Smooth muscle cell (in vitro differentiated cells): ENCODE measurements at regions not wholly inside any gene's neighbourhood (a gene's known extent, or its start where the extent isn't known, plus 50 kb on each side); places are given as distances from the start of the nearest gene placed in this dataset.

Source experiments
- DNase-seq: peaks from one replicate; lab custom pipeline; 2025; ENCODE audit not compliant: unreplicated experiment; lab: John Stamatoyannopoulos, UW
- H2AFZ ChIP-seq: fragments of 200-600 bp; sonication (generic); 2 replicates; pipeline ENCODE4 v1.6.0; 2016; ENCODE audit warnings: antibody characterized with exemption, low read depth, mild to moderate bottlenecking
- H3F3A ChIP-seq: fragments of 200-600 bp; sonication (generic); 2 replicates; pipeline ENCODE4 v1.6.0; 2017; ENCODE audit warnings: antibody characterized with exemption, low read depth
- H3K27ac ChIP-seq: fragments of 200-600 bp; sonication (generic); 2 replicates; pipeline ENCODE4 v1.5.1; 2016; ENCODE audit warnings: low read depth, mild to moderate bottlenecking
- H3K27me3 ChIP-seq: fragments of 200-600 bp; sonication (generic); 2 replicates; pipeline ENCODE4 v1.6.1; 2016; ENCODE audit warnings: low read depth, mild to moderate bottlenecking
- H3K36me3 ChIP-seq: fragments of 200-600 bp; sonication (generic); 2 replicates; pipeline ENCODE4 v1.5.1; 2016; ENCODE audit warnings: low read depth
- H3K4me1 ChIP-seq: fragments of 200-600 bp; sonication (generic); 2 replicates; pipeline ENCODE4 v1.5.1; 2016; ENCODE audit warnings: low read depth
- H3K4me2 ChIP-seq: fragments of 200-600 bp; sonication (generic); 2 replicates; pipeline ENCODE4 v1.6.0; 2016; ENCODE audit warnings: mild to moderate bottlenecking
- H3K4me3 ChIP-seq: fragments of 200-600 bp; sonication (generic); 2 replicates; pipeline ENCODE4 v1.5.1; 2016; ENCODE audit warnings: mild to moderate bottlenecking
- H3K79me2 ChIP-seq: fragments of 200-600 bp; sonication (generic); 2 replicates; pipeline ENCODE4 v1.6.0; 2016; ENCODE audit warnings: low read depth, mild to moderate bottlenecking
- H3K9ac ChIP-seq: fragments of 200-600 bp; sonication (generic); 2 replicates; pipeline ENCODE4 v1.6.0; 2016; ENCODE audit warnings: low read depth
- H3K9me3 ChIP-seq: fragments of 200-600 bp; sonication (generic); replicated peaks from 2 replicates; pipeline ENCODE4 v1.5.1; 2016; ENCODE audit warnings: low read depth
- H4K20me1 ChIP-seq: fragments of 200-600 bp; sonication (generic); 2 replicates; pipeline ENCODE4 v1.6.0; 2016; ENCODE audit warnings: low read depth
- WGBS: methylation state at CpG from one replicate; pipeline ENCODE4 v1.1.7; 2016; ENCODE audit warnings: low lambda C conversion rate; 5-methylcytosine and 5-hydroxymethylcytosine counted together
- TF ChIP-seq, protein P1 (sequence below): fragments of 200-600 bp; sonication (generic); IDR thresholded peaks from 2 replicates; pipeline ENCODE4 v1.5.1; 2017; ENCODE audit warnings: borderline replicate concordance, mild to moderate bottlenecking, antibody characterized with exemption; ENCODE audit not compliant: insufficient read depth, poor library complexity, severe bottlenecking

DNA sequence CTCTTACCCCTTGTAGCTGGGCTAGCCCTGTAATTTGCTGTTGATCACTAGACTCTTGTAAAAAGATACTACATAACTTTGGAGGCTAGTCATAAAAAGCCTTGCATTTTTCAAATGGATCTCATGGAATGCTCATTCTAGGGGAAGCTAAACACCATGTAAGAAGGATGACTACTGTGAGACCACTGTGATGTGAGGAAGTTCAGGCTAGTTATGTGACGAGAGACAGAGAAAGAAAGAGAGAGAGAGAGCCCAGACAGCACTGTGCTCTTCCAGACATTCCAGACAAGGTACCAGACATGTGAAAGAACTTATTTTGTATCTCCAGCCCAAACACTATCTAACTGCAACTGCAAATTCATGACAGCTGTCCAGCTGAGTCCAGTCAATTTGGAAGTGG lies 404.6 kb upstream of the PITX2 start:
- H3K27me3 ChIP-seq, result no peaks in the 10 kb centered on the region
- no peaks in the 10 kb centered on the region for H4K20me1 ChIP-seq
- 0% methylated on average over 1 of the region's 1 CpG for WGBS

DNA sequence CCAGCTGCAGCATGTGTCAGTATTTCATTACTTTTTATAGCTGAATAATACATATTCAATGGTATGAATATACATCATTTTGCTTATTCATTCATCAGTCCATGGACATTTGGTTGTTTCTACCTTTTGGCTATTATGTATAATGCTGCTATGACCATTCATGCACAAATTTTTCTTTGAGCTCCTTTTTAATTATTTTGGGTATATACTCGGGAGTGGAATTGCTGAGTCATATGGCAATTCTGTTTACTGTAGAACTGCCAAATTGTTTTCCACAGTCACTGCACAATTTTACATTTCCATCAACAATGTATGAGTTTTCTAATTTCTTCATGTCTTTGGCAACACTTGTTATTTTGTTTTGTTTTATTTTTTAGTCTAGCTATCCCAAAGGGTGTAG lies 405.9 kb upstream of the PITX2 start:
- Histone ChIP-seq H3F3A (peaks cover 52% of the 10 kb centered on the region), H3K9me3 (no peaks in the 10 kb centered on the region)
- DNase-seq, result no peak

More for the DNA sequence above, 404.6 kb upstream of the PITX2 start:
- peak overlapping the region; percentile 75 for H3K9ac ChIP-seq
- TF ChIP-seq, protein P1, sequence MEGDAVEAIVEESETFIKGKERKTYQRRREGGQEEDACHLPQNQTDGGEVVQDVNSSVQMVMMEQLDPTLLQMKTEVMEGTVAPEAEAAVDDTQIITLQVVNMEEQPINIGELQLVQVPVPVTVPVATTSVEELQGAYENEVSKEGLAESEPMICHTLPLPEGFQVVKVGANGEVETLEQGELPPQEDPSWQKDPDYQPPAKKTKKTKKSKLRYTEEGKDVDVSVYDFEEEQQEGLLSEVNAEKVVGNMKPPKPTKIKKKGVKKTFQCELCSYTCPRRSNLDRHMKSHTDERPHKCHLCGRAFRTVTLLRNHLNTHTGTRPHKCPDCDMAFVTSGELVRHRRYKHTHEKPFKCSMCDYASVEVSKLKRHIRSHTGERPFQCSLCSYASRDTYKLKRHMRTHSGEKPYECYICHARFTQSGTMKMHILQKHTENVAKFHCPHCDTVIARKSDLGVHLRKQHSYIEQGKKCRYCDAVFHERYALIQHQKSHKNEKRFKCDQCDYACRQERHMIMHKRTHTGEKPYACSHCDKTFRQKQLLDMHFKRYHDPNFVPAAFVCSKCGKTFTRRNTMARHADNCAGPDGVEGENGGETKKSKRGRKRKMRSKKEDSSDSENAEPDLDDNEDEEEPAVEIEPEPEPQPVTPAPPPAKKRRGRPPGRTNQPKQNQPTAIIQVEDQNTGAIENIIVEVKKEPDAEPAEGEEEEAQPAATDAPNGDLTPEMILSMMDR, result no peak
- DNase-seq, result no peak
- H3K27ac ChIP-seq, result peak overlapping the region; percentile 97
- no peaks in the 10 kb centered on the region for H3K79me2 ChIP-seq
- peak overlapping the region; percentile 58 for H3K4me2 ChIP-seq
- H3F3A ChIP-seq, result peaks cover 46% of the 10 kb centered on the region
- no peak overlapping the region for H3K4me3 ChIP-seq
- H3K9me3 ChIP-seq, result no peaks in the 10 kb centered on the region
- H3K36me3 ChIP-seq, result no peaks in the 10 kb centered on the region
- H3K4me1 ChIP-seq, result peaks cover 4% of the 10 kb centered on the region
- H2AFZ ChIP-seq, result no peak overlapping the region

DNA sequence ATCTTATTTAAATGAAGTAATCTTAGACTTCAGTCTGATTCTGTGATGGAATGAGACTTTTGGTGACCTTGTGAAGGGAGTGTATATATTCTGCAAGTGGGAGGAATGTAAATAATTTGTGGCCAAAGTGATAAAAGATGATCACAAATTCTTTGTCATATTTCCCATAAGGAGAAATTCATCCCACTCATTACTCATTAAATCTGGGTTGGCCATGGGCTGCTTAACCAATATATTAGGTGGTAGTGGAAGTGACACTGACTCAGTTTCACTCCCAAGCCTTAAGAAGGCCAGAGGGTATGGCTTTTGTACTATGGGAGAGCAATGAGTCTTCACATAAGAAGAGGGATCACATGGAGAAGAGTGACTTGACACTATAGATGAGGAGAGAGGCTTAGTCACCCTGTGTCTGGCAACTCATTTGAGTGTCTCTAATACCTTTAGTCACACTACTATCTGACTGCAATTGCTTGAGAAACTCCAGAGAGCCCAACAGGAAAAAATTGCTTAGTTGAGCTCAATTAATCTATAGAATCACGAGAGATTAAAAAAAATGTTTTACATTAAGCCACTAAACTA lies 408.2 kb upstream of the PITX2 start:
- Histone ChIP-seq H3K9ac (peak overlapping the region; percentile 75), H3K9me3 (no peaks in the 10 kb centered on the region), H3K79me2 (peaks cover 7% of the 10 kb centered on the region), H3K36me3 (no peaks in the 10 kb centered on the region), H2AFZ (no peak overlapping the region), H3K27ac (peak overlapping the region; percentile 97), H3F3A (peaks cover 49% of the 10 kb centered on the region), H4K20me1 (no peaks in the 10 kb centered on the region), H3K4me2 (peak overlapping the region; percentile 7), H3K27me3 (no peaks in the 10 kb centered on the region), H3K4me1 (peaks cover 4% of the 10 kb centered on the region), H3K4me3 (no peak overlapping the region)
- TF ChIP-seq, protein P1, result no peak
- 24% methylated on average over 1 of the region's 1 CpG for WGBS
- no peak for DNase-seq

More for the DNA sequence above, 405.9 kb upstream of the PITX2 start:
- Histone ChIP-seq H4K20me1 (no peaks in the 10 kb centered on the region), H3K4me3 (no peak overlapping the region), H3K27ac (peak overlapping the region; percentile 97), H3K27me3 (no peaks in the 10 kb centered on the region), H2AFZ (no peak overlapping the region), H3K4me1 (peaks cover 4% of the 10 kb centered on the region), H3K9ac (peak overlapping the region; percentile 75), H3K4me2 (peak overlapping the region; percentile 58), H3K79me2 (peaks cover 5% of the 10 kb centered on the region), H3K36me3 (no peaks in the 10 kb centered on the region)
- 9% methylated on average over 1 of the region's 1 CpG for WGBS
- TF ChIP-seq, protein P1, result no peak

DNA sequence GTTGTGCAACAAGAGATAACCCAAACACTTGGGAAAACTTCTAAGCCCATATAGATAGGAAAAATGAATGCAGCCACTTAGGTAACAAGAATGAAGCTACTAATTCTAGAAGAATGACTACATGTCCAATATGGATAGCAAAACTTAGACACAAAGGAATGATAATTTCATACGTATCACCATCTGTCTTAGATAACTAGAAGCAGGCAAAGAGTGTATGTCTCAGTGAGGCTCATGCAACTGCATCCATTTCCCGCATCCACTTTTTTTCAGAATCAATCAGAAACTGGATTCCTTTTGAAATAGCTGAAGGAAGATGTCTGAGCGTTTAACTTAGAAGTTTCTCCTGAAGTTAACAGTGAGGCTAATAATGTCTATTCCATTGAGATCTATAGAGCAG lies 408.7 kb upstream of the PITX2 start:
- Histone ChIP-seq H3F3A (peaks cover 44% of the 10 kb centered on the region), H3K79me2 (peaks cover 7% of the 10 kb centered on the region), H3K9me3 (no peaks in the 10 kb centered on the region), H3K36me3 (no peaks in the 10 kb centered on the region), H3K27ac (peak overlapping the region; percentile 97), H3K27me3 (no peaks in the 10 kb centered on the region), H3K4me2 (peak overlapping the region; percentile 7), H3K4me1 (peaks cover 4% of the 10 kb centered on the region), H3K4me3 (no peak overlapping the region), H2AFZ (no peak overlapping the region), H4K20me1 (no peaks in the 10 kb centered on the region), H3K9ac (peak overlapping the region; percentile 66)
- TF ChIP-seq, protein P1, result no peak
- WGBS, result 59% methylated on average over 3 of the region's 3 CpGs
- DNase-seq, result no peak
